ENCODE measurements at regions not wholly inside any gene's neighbourhood (a gene's known extent, or its start where the extent isn't known, plus 50 kb on each side); places are given as distances from the start of the nearest gene placed in this dataset.

- H3F3A ChIP-seq (ENCODE audit: low read depth) = no peaks in the 10 kb centered on the region
- no peak overlapping the region for H3K9ac ChIP-seq (ENCODE audit: low read depth, low read length, poor library complexity, severe bottlenecking)
- H3K4me2 ChIP-seq (ENCODE audit: low read depth, low read length, poor library complexity, severe bottlenecking) = no peak overlapping the region
- H3K4me3 ChIP-seq (ENCODE audit: low read length, poor library complexity, severe bottlenecking) = no peak overlapping the region
- no peaks in the 10 kb centered on the region for H4K20me1 ChIP-seq (ENCODE audit: insufficient read depth, low read length, poor library complexity, severe bottlenecking)
- no peaks in the 10 kb centered on the region for H3K27me3 ChIP-seq (ENCODE audit: insufficient read depth, low read length, poor library complexity, severe bottlenecking)
- H3K36me3 ChIP-seq (ENCODE audit: insufficient read depth, low read length) = no peaks in the 10 kb centered on the region
- TF ChIP-seq EZH2phosphoT487 (IDR thresholded peaks at IDR 0.05; ENCODE audit: borderline replicate concordance) (no peak), CTCF (conservative IDR thresholded peaks at IDR 0.05; ENCODE audit: low read length) (no peak)
- no peaks in the 10 kb centered on the region for H3K4me1 ChIP-seq (ENCODE audit: insufficient read depth, low read length, poor library complexity, severe bottlenecking)
- H3K9me2 ChIP-seq (replicated peaks; ENCODE audit: low read depth, low read length) = no peaks in the 10 kb centered on the region
- no peaks in the 10 kb centered on the region for H3K9me3 ChIP-seq (ENCODE audit: insufficient read depth, low read depth, low read length)
- no peak overlapping the region for H2AFZ ChIP-seq (ENCODE audit: low read length)
- no peaks in the 10 kb centered on the region for H3K79me2 ChIP-seq (ENCODE audit: insufficient read depth, low read length)
These were observed 284.6 kb upstream of the ZFP64 start for GRCh38 chr20:52476074-52476750.

GRCh38 chr20:52473186-52473585 is 281.6 kb upstream of the ZFP64 start:
- TF ChIP-seq EZH2phosphoT487 (IDR thresholded peaks at IDR 0.05; ENCODE audit: borderline replicate concordance) (no peak), CTCF (conservative IDR thresholded peaks at IDR 0.05; ENCODE audit: low read length) (no peak)
- no peak overlapping the region for H2AFZ ChIP-seq (ENCODE audit: low read length)
- no peaks in the 10 kb centered on the region for H3K79me2 ChIP-seq (ENCODE audit: insufficient read depth, low read length)

GRCh38 chr20:52470561-52470960 is 279.0 kb upstream of the ZFP64 start:
- Histone ChIP-seq H3K9me3 (ENCODE audit: insufficient read depth, low read depth, low read length) (no peaks in the 10 kb centered on the region), H3F3A (ENCODE audit: low read depth) (no peaks in the 10 kb centered on the region), H3K4me1 (ENCODE audit: insufficient read depth, low read length, poor library complexity, severe bottlenecking) (no peaks in the 10 kb centered on the region), H3K9me2 (replicated peaks; ENCODE audit: low read depth, low read length) (no peaks in the 10 kb centered on the region), H3K4me2 (ENCODE audit: low read depth, low read length, poor library complexity, severe bottlenecking) (no peak overlapping the region), H2AFZ (ENCODE audit: low read length) (no peak overlapping the region), H3K4me3 (ENCODE audit: low read length, poor library complexity, severe bottlenecking) (no peak overlapping the region), H3K9ac (ENCODE audit: low read depth, low read length, poor library complexity, severe bottlenecking) (no peak overlapping the region), H4K20me1 (ENCODE audit: insufficient read depth, low read length, poor library complexity, severe bottlenecking) (no peaks in the 10 kb centered on the region), H3K27me3 (ENCODE audit: insufficient read depth, low read length, poor library complexity, severe bottlenecking) (no peaks in the 10 kb centered on the region), H3K36me3 (ENCODE audit: insufficient read depth, low read length) (no peaks in the 10 kb centered on the region), H3K79me2 (ENCODE audit: insufficient read depth, low read length) (no peaks in the 10 kb centered on the region)
- TF ChIP-seq EZH2phosphoT487 (IDR thresholded peaks at IDR 0.05; ENCODE audit: borderline replicate concordance) = no peak
- TF ChIP-seq CTCF (conservative IDR thresholded peaks at IDR 0.05; ENCODE audit: low read length) = no peak

More at GRCh38 chr20:52473186-52473585, 281.6 kb upstream of the ZFP64 start:
- Histone ChIP-seq H4K20me1 (ENCODE audit: insufficient read depth, low read length, poor library complexity, severe bottlenecking) (no peaks in the 10 kb centered on the region), H3K27me3 (ENCODE audit: insufficient read depth, low read length, poor library complexity, severe bottlenecking) (no peaks in the 10 kb centered on the region), H3K9me2 (replicated peaks; ENCODE audit: low read depth, low read length) (no peaks in the 10 kb centered on the region), H3K9me3 (ENCODE audit: insufficient read depth, low read depth, low read length) (no peaks in the 10 kb centered on the region), H3K4me2 (ENCODE audit: low read depth, low read length, poor library complexity, severe bottlenecking) (no peak overlapping the region), H3K4me3 (ENCODE audit: low read length, poor library complexity, severe bottlenecking) (no peak overlapping the region), H3K9ac (ENCODE audit: low read depth, low read length, poor library complexity, severe bottlenecking) (no peak overlapping the region), H3F3A (ENCODE audit: low read depth) (no peaks in the 10 kb centered on the region), H3K36me3 (ENCODE audit: insufficient read depth, low read length) (no peaks in the 10 kb centered on the region), H3K4me1 (ENCODE audit: insufficient read depth, low read length, poor library complexity, severe bottlenecking) (no peaks in the 10 kb centered on the region)
